ENCODE measurements at regions not wholly inside any gene's neighbourhood (a gene's known extent, or its start where the extent isn't known, plus 50 kb on each side); places are given as distances from the start of the nearest gene placed in this dataset.

- TF ChIP-seq POLR2A (IDR thresholded peaks at IDR 0.05) (no peak), CTCF (IDR thresholded peaks at IDR 0.05) (no peak)
Observed at GRCh38 chr6:165986311-165986913, 181.2 kb downstream of the TBXT start.

All from lower leg skin (tissue), 3 donors.